ENCODE measurements at regions not wholly inside any gene's neighbourhood (a gene's known extent, or its start where the extent isn't known, plus 50 kb on each side); places are given as distances from the start of the nearest gene placed in this dataset.

DNA sequence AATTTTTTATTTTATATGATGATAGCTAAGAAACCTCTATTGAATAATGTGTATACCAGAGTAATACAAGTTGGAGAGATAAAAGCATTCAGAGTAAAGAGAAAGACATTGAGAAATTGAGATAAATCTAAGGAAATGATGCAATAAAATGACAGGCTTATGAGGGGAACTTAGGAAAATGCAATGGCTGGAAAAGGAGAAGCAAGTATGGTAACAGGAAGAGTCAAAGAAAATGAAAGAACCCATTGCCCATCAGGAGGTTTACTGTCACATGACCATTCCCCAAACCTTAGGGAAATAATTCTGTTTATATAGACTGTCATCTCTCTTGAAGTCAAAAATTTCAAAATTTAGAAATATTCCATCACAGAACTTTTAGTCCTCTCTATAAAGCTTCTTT is 808.0 kb upstream of the PRR20A start:
- TF ChIP-seq, protein P1, sequence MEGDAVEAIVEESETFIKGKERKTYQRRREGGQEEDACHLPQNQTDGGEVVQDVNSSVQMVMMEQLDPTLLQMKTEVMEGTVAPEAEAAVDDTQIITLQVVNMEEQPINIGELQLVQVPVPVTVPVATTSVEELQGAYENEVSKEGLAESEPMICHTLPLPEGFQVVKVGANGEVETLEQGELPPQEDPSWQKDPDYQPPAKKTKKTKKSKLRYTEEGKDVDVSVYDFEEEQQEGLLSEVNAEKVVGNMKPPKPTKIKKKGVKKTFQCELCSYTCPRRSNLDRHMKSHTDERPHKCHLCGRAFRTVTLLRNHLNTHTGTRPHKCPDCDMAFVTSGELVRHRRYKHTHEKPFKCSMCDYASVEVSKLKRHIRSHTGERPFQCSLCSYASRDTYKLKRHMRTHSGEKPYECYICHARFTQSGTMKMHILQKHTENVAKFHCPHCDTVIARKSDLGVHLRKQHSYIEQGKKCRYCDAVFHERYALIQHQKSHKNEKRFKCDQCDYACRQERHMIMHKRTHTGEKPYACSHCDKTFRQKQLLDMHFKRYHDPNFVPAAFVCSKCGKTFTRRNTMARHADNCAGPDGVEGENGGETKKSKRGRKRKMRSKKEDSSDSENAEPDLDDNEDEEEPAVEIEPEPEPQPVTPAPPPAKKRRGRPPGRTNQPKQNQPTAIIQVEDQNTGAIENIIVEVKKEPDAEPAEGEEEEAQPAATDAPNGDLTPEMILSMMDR (conservative IDR thresholded peaks at IDR 0.05; ENCODE audit: low read depth, low read length): no peak
- TF ChIP-seq EZH2 (IDR thresholded peaks at IDR 0.05; ENCODE audit: borderline replicate concordance, low read depth, low read length, poor library complexity, severe bottlenecking): no peak
